Mesendoderm (in vitro differentiated cells): ENCODE measurements at regions not wholly inside any gene's neighbourhood (a gene's known extent, or its start where the extent isn't known, plus 50 kb on each side); places are given as distances from the start of the nearest gene placed in this dataset.

ENCODE experiments used
- DNase-seq: peaks from one replicate; pipeline ENCODE4 v3.0.0; 2013
- H2AK5ac ChIP-seq: 2 replicates; pipeline ENCODE4 v1.6.1; 2013; ENCODE audit warnings: low read length, inconsistent platforms
- H2BK120ac ChIP-seq: 2 replicates; pipeline ENCODE4 v1.6.1; 2013; ENCODE audit warnings: low read depth, mild to moderate bottlenecking, low read length, moderate library complexity, mixed read lengths
- H2BK15ac ChIP-seq: replicated peaks from 2 replicates; pipeline ENCODE4 v1.6.1; 2013; ENCODE audit warnings: low read depth, mild to moderate bottlenecking, moderate library complexity
- H2BK5ac ChIP-seq: 2 replicates; pipeline ENCODE4 v1.6.1; 2013; ENCODE audit warnings: low read length, inconsistent platforms
- H3K18ac ChIP-seq: 2 replicates; pipeline ENCODE4 v1.6.1; 2013; ENCODE audit warnings: mild to moderate bottlenecking, low read length, mixed read lengths
- H3K23ac ChIP-seq: one replicate; pipeline ENCODE4 v1.6.1; 2013; ENCODE audit warnings: low read length
- H3K27ac ChIP-seq: 2 replicates; pipeline ENCODE4 v1.5.1; 2013; ENCODE audit warnings: low read depth, mild to moderate bottlenecking, inconsistent platforms, low read length, moderate library complexity
- H3K27me3 ChIP-seq: 2 replicates; pipeline ENCODE4 v1.6.1; 2013; ENCODE audit warnings: low read length, control low read depth, mild to moderate bottlenecking, inconsistent platforms; ENCODE audit not compliant: insufficient read depth, poor library complexity
- H3K36me3 ChIP-seq: 2 replicates; pipeline ENCODE4 v1.6.1; 2013; ENCODE audit warnings: low read length, inconsistent platforms; ENCODE audit not compliant: control insufficient read depth, insufficient read depth
- H3K4ac ChIP-seq: one replicate; pipeline ENCODE4 v1.6.1; 2013; ENCODE audit warnings: low read depth, mild to moderate bottlenecking, low read length, moderate library complexity
- H3K4me1 ChIP-seq: 2 replicates; pipeline ENCODE4 v1.6.1; 2013; ENCODE audit warnings: low read depth, low read length, inconsistent platforms; ENCODE audit not compliant: control insufficient read depth
- H3K4me2 ChIP-seq: 2 replicates; pipeline ENCODE4 v1.6.1; 2013; ENCODE audit warnings: low read length
- H3K4me3 ChIP-seq: 2 replicates; pipeline ENCODE4 v1.5.1; 2013; ENCODE audit warnings: mild to moderate bottlenecking, low read length
- H3K56ac ChIP-seq: one replicate; pipeline ENCODE4 v1.6.1; 2013; ENCODE audit warnings: low read length
- H3K79me1 ChIP-seq: 2 replicates; pipeline ENCODE4 v1.6.1; 2013; ENCODE audit warnings: low read length, inconsistent platforms
- H3K79me2 ChIP-seq: 2 replicates; pipeline ENCODE4 v1.6.1; 2013; ENCODE audit warnings: mild to moderate bottlenecking, low read length; ENCODE audit not compliant: control insufficient read depth, insufficient read depth
- H3K9ac ChIP-seq: 2 replicates; pipeline ENCODE4 v1.6.1; 2013; ENCODE audit warnings: low read length, inconsistent platforms
- H4K5ac ChIP-seq: one replicate; pipeline ENCODE4 v1.6.1; 2013; ENCODE audit warnings: low read length
- H4K8ac ChIP-seq: one replicate; pipeline ENCODE4 v1.6.1; 2013; ENCODE audit warnings: low read depth, mild to moderate bottlenecking, control low read depth, low read length, moderate library complexity
- WGBS: extraction: QIAGEN DNeasy Blood & Tissue Kit; methylation state at CpG from one replicate; pipeline ENCODE4 v1.1.7; 2013; ENCODE audit warnings: low lambda C conversion rate, missing lambda C conversion rate; ENCODE audit not compliant: insufficient coverage; ENCODE audit errors: extremely low coverage; 5-methylcytosine and 5-hydroxymethylcytosine counted together

DNA sequence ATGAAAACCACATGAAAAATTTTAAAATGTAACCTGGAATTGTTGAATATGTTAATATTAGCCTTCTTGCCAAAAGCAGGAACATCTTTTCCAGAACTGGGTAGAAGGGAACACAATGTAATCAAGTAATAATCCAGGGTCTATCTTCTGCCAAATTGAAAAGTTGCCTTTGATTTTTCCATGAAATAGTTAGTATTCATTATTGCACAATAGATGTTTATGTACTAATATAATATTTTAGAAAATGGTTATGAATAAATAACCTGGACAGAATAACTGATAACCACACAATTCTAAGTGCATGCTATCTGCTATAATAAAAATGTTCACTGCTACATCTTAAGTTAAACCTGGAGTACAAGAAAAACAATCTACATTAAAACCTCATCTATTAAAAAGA lies 802.3 kb downstream of the LIG4 start:
- H3K79me2 ChIP-seq, result no peaks in the 10 kb centered on the region
- no peaks in the 10 kb centered on the region for H3K4me1 ChIP-seq
- H4K8ac ChIP-seq, result no peak overlapping the region
- no peak overlapping the region for H2BK5ac ChIP-seq
- H4K5ac ChIP-seq, result no peak overlapping the region
- H3K79me1 ChIP-seq, result no peaks in the 10 kb centered on the region
- DNase-seq, result no peak
- no peak overlapping the region for H3K9ac ChIP-seq
- H3K4ac ChIP-seq, result no peak overlapping the region
- H3K23ac ChIP-seq, result no peak overlapping the region
- no peaks in the 10 kb centered on the region for H3K36me3 ChIP-seq
- no peak overlapping the region for H3K56ac ChIP-seq
- no peak overlapping the region for H2AK5ac ChIP-seq
- H3K4me2 ChIP-seq, result no peak overlapping the region
- H3K18ac ChIP-seq, result no peak overlapping the region
- H3K27ac ChIP-seq, result no peak overlapping the region
- no peak overlapping the region for H3K4me3 ChIP-seq
- no peaks in the 10 kb centered on the region for H3K27me3 ChIP-seq
- H2BK15ac ChIP-seq, result no peak overlapping the region
- H2BK120ac ChIP-seq, result no peak overlapping the region

DNA sequence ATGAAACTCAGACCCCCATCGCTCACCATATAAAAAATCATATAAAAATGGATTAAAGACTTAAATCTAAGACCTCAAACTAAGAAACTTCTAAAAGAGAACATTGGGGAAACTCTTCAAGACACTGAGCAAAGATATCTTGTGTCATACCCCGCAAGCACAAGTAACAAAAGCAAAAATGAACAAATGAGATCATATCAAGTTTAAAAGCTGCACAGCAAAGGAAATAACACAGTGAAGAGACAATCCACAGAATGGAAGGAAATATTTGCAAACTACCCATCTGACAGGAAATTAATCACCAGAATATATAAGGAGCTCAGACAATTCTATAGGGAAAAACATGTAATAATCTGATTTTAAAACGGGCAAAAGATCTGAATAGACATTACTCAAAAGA lies 808.3 kb downstream of the LIG4 start:
- no peak overlapping the region for H4K5ac ChIP-seq
- no peak overlapping the region for H4K8ac ChIP-seq
- WGBS, result no CpG with 5 or more reads among the region's 3 CpGs
- no peak overlapping the region for H3K23ac ChIP-seq
- H2BK120ac ChIP-seq, result no peak overlapping the region
- no peaks in the 10 kb centered on the region for H3K79me1 ChIP-seq
- H3K4me2 ChIP-seq, result no peak overlapping the region
- H2BK5ac ChIP-seq, result no peak overlapping the region
- H3K4me3 ChIP-seq, result no peak overlapping the region
- no peak overlapping the region for H2BK15ac ChIP-seq
- no peaks in the 10 kb centered on the region for H3K36me3 ChIP-seq
- no peak overlapping the region for H3K4ac ChIP-seq
- no peaks in the 10 kb centered on the region for H3K79me2 ChIP-seq
- no peaks in the 10 kb centered on the region for H3K27me3 ChIP-seq
- no peak overlapping the region for H3K9ac ChIP-seq
- H2AK5ac ChIP-seq, result no peak overlapping the region
- no peak for DNase-seq
- H3K56ac ChIP-seq, result no peak overlapping the region
- H3K4me1 ChIP-seq, result no peaks in the 10 kb centered on the region
- no peak overlapping the region for H3K18ac ChIP-seq
- no peak overlapping the region for H3K27ac ChIP-seq

DNA sequence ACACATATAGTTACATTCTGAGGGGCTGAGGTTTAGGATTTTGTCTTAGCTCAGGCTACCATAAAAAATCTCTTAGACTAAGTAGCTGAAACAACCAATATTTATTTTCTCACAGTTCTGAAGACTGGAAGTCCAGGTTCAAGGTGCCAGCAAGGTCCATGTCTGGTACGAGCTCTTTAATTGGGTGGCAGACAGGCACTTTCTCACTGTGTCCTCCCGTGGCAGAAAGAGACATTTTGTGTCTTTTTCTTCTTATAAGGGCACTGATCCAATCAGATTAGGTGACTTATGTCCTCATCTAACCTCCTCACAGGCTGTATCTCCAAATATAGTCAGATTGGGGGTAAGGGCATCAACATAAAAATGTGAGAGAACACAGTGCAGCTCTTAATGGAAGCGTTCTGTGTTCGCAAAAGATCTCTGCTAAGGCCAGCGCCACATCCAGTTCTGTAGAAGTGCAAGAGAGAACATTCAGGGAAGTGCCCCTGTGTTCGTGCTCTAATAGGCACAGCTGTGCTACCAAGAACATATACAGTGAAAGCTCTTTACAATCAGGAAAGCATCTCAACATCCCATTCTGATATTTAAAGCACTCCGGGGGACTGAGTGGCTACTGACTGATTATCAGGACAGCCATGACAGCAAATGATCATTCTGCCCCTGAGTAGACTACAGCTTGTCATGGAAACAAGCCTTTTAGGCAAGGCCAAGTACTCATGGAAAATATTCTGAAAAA lies 819.2 kb downstream of the LIG4 start:
- Histone ChIP-seq H3K79me2 (no peaks in the 10 kb centered on the region), H3K23ac (no peak overlapping the region), H3K4me2 (no peak overlapping the region), H4K8ac (no peak overlapping the region), H3K79me1 (no peaks in the 10 kb centered on the region), H2BK15ac (no peak overlapping the region), H3K4ac (no peak overlapping the region), H3K36me3 (no peaks in the 10 kb centered on the region), H3K18ac (no peak overlapping the region), H3K27ac (no peak overlapping the region), H3K9ac (no peak overlapping the region), H2BK120ac (no peak overlapping the region), H2AK5ac (no peak overlapping the region), H2BK5ac (no peak overlapping the region), H3K27me3 (no peaks in the 10 kb centered on the region), H3K4me1 (no peaks in the 10 kb centered on the region), H3K4me3 (no peak overlapping the region), H3K56ac (no peak overlapping the region), H4K5ac (no peak overlapping the region)
- no CpG with 5 or more reads among the region's 7 CpGs for WGBS
- no peak for DNase-seq

DNA sequence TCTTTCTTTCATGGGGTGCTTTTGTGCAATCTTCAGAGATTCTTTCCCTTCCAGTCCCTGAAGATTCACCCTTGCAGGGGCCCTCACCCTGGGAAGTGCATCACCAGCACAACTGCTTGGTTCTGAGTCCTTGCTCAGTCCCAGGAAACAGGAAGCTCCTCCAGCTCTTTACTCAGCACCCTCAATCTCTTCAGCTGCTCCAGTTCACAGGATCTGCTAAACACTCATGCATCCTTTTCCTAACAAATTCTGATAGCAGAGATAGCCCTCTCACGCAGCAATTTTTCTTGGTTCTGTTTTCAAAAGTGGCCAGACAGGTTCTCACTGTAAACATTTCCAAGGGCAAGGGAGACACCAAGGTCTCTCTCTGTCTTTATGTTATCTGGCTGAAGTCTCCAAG lies 823.1 kb downstream of the LIG4 start:
- no peak overlapping the region for H3K4me3 ChIP-seq
- no peaks in the 10 kb centered on the region for H3K4me1 ChIP-seq
- no peak overlapping the region for H4K8ac ChIP-seq
- H2BK5ac ChIP-seq, result no peak overlapping the region
- H3K23ac ChIP-seq, result no peak overlapping the region
- no peak overlapping the region for H3K4ac ChIP-seq
- H2BK15ac ChIP-seq, result no peak overlapping the region
- no peak overlapping the region for H2AK5ac ChIP-seq
- H4K5ac ChIP-seq, result no peak overlapping the region
- no peak overlapping the region for H3K18ac ChIP-seq
- no peak overlapping the region for H3K4me2 ChIP-seq
- no peaks in the 10 kb centered on the region for H3K79me1 ChIP-seq
- no peak overlapping the region for H3K56ac ChIP-seq
- no peak overlapping the region for H2BK120ac ChIP-seq
- H3K36me3 ChIP-seq, result no peaks in the 10 kb centered on the region
- no peaks in the 10 kb centered on the region for H3K79me2 ChIP-seq
- no peak for DNase-seq
- H3K27me3 ChIP-seq, result no peaks in the 10 kb centered on the region
- H3K27ac ChIP-seq, result no peak overlapping the region
- no peak overlapping the region for H3K9ac ChIP-seq
- no CpG with 5 or more reads among the region's 1 CpG for WGBS

DNA sequence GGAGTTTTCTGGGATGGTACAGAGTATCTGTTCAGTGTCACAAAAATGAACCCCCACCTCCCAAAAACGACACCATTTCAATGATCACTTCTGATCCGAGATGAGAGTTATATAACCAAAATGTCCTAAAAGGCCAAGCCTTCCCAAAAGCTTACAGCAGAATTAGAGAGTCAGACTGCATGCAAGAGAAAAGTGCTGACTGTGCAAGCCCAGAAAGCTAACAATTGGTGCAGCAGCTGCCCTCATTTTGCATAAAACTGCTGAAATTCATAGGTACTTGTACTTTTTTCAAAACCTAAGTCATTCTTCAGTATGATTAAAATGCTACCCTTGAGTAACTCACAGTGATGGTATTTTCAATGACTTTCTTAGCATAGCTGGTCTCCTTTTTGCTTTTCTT lies 819.6 kb upstream of the ARGLU1 start:
- WGBS, result no CpG with 5 or more reads among the region's 2 CpGs
- Histone ChIP-seq H3K9ac (no peak overlapping the region), H3K27me3 (no peaks in the 10 kb centered on the region), H2BK120ac (no peak overlapping the region), H4K8ac (no peak overlapping the region), H3K79me1 (no peaks in the 10 kb centered on the region), H3K4ac (no peak overlapping the region), H2AK5ac (no peak overlapping the region), H2BK5ac (no peak overlapping the region), H3K27ac (no peak overlapping the region), H3K4me3 (no peak overlapping the region), H3K36me3 (no peaks in the 10 kb centered on the region), H3K18ac (no peak overlapping the region), H3K56ac (no peak overlapping the region), H3K23ac (no peak overlapping the region), H4K5ac (no peak overlapping the region), H3K4me2 (no peak overlapping the region), H3K4me1 (peaks cover under 1% of the 10 kb centered on the region), H3K79me2 (no peaks in the 10 kb centered on the region), H2BK15ac (no peak overlapping the region)
- DNase-seq, result no peak
